ENCODE measurements at regions not wholly inside any gene's neighbourhood (a gene's known extent, or its start where the extent isn't known, plus 50 kb on each side); places are given as distances from the start of the nearest gene placed in this dataset.

GRCh38 chr3:21801631-21802030 lies 50.6 kb upstream of the ZNF385D start:
- Histone ChIP-seq H3K27ac (ENCODE audit: low read depth, low read length) (no peak overlapping the region), H2AFZ (ENCODE audit: low read length) (no peak overlapping the region), H3K4me3 (ENCODE audit: extremely low read depth in 1 of 4, insufficient read depth in 2 of 4, low read depth in 3 of 4, low read length in 4 of 4) (no peak overlapping the region), H3K9me3 (ENCODE audit: insufficient read depth in 2 of 2, low read depth in 1 of 2, low read length in 1 of 2) (no peaks in the 10 kb centered on the region), H2BK12ac (ENCODE audit: low read depth, low read length) (no peak overlapping the region), H3K4ac (replicated peaks; ENCODE audit: insufficient read length, low read depth, low read length) (no peak overlapping the region), H3K36me3 (ENCODE audit: control insufficient read depth in 2 of 4, insufficient read depth in 4 of 4, low read length in 3 of 4) (no peaks in the 10 kb centered on the region), H4K8ac (ENCODE audit: extremely low read depth, insufficient read depth, low read length) (no peak overlapping the region), H3K56ac (replicated peaks; ENCODE audit: insufficient read length, low read depth, low read length) (no peak overlapping the region), H2BK15ac (ENCODE audit: low read length) (no peak overlapping the region), H2BK20ac (ENCODE audit: low read length) (no peak overlapping the region), H4K5ac (ENCODE audit: insufficient read length, low read depth, low read length) (no peak overlapping the region), H3K79me1 (ENCODE audit: low read depth, low read length) (no peaks in the 10 kb centered on the region), H3K79me2 (ENCODE audit: control insufficient read depth in 1 of 2, insufficient read depth in 2 of 2, low read length in 2 of 2) (no peaks in the 10 kb centered on the region), H3K27me3 (replicated peaks in 1 of 4; ENCODE audit: control insufficient read depth in 3 of 4, extremely low read depth in 1 of 4, insufficient read depth in 3 of 4, low read length in 3 of 4) (no peaks in the 10 kb centered on the region), H4K91ac (replicated peaks; ENCODE audit: insufficient read length, low read length) (no peak overlapping the region), H2BK120ac (replicated peaks; ENCODE audit: low read depth, low read length) (no peak overlapping the region), H2BK5ac (ENCODE audit: low read depth, low read length) (no peak overlapping the region), H2AK5ac (ENCODE audit: low read depth, low read length) (no peak overlapping the region), H4K20me1 (replicated peaks in 1 of 2; ENCODE audit: control insufficient read depth in 1 of 2, insufficient read depth in 2 of 2, low read length in 2 of 2) (no peaks in the 10 kb centered on the region), H3K14ac (ENCODE audit: insufficient read length) (no peak overlapping the region), H3K18ac (ENCODE audit: extremely low read depth, low read length) (no peak overlapping the region), H3K23me2 (ENCODE audit: low read depth, low read length) (no peaks in the 10 kb centered on the region), H3K4me2 (ENCODE audit: insufficient read depth in 1 of 2, low read depth in 2 of 2, low read length in 2 of 2) (no peak overlapping the region), H3K23ac (ENCODE audit: insufficient read length) (no peak overlapping the region), H3K9ac (replicated peaks in 1 of 4; ENCODE audit: extremely low read depth in 1 of 4, low read depth in 3 of 4, low read length in 3 of 4) (no peak overlapping the region), H3K4me1 (replicated peaks in 1 of 4; ENCODE audit: control insufficient read depth in 3 of 4, insufficient read depth in 4 of 4, low read length in 3 of 4) (no peaks in the 10 kb centered on the region)
- 94% methylated on average over 3 of the region's 3 CpGs; no CpG with 5 or more reads in 1 of the 2 experiments for WGBS, 2 experiments (ENCODE audit: extremely low coverage in 1 of 2, insufficient coverage in 1 of 2, insufficient read length in 1 of 2, insufficient replicate concordance in 2 of 2, low coverage in 1 of 2, low lambda C conversion rate in 2 of 2, missing lambda C conversion rate in 1 of 2)
- CTCF ChIA-PET (ENCODE audit: partially characterized antibody): interaction anchor here (0.6 to 1.4 kb wide), 3 partner anchors 16 to 1692 kb away, joined by 3 to 4 read pairs (median 3); no protein-coding TSS in a partner anchor
- POLR2A ChIA-PET (ENCODE audit: partially characterized antibody): no interaction called here
- FAIRE-seq (no peak), DNase-seq (ENCODE audit: low read depth in 1 of 2, low spot score in 2 of 2) (no peak)
- TF ChIP-seq JUN (IDR thresholded peaks at IDR 0.05; ENCODE audit: low read depth, low read length) (no peak), SAP30 (IDR thresholded peaks at IDR 0.05; ENCODE audit: insufficient read depth, insufficient replicate concordance, low read length) (no peak), TBP (IDR thresholded peaks at IDR 0.05; ENCODE audit: low read depth, low read length) (no peak), TAF1 (IDR thresholded peaks at IDR 0.05; ENCODE audit: low read depth, low read length) (no peak), SP2 (IDR thresholded peaks at IDR 0.05; ENCODE audit: low read length) (no peak), PHF8 (conservative IDR thresholded peaks at IDR 0.05; ENCODE audit: low read depth, low read length) (no peak), GTF2F1 (IDR thresholded peaks at IDR 0.05; ENCODE audit: borderline replicate concordance, low read depth, low read length) (no peak), CTBP2 (IDR thresholded peaks at IDR 0.05; ENCODE audit: borderline replicate concordance, insufficient read depth, insufficient read length, low read length) (no peak), NRF1 (IDR thresholded peaks at IDR 0.05; ENCODE audit: low read depth, low read length) (no peak), POU5F1 (IDR thresholded peaks at IDR 0.05; ENCODE audit: low read depth, low read length) (no peak), BRCA1 (IDR thresholded peaks at IDR 0.05; ENCODE audit: low read depth, low read length) (no peak), BCL11A (IDR thresholded peaks at IDR 0.05; ENCODE audit: low read depth in 2 of 2, low read length in 2 of 2) (no peak), RAD21 (IDR thresholded peaks at IDR 0.05 in 1 of 2, conservative IDR thresholded peaks at IDR 0.05 in 1 of 2; ENCODE audit: low read depth in 2 of 2, low read length in 2 of 2) (no peak), BACH1 (IDR thresholded peaks at IDR 0.05; ENCODE audit: low read length) (no peak)

Data from H1 (cell line).